RWPE2 (cell line): ENCODE measurements at regions not wholly inside any gene's neighbourhood (a gene's known extent, or its start where the extent isn't known, plus 50 kb on each side); places are given as distances from the start of the nearest gene placed in this dataset.

Experiments
- ATAC-seq: fragments of 200-7000 bp; cut with Tn5 transposase; 3 replicates; pipeline ENCODE4 v1.9.1; 2021; ENCODE audit warnings: low read depth
- DNase-seq: peaks from one replicate; pipeline ENCODE4 v3.0.0-alpha.2; 2020; ENCODE audit warnings: low spot score
- H3K27ac ChIP-seq: fragments of 450-650 bp; 2 replicates; pipeline ENCODE4 v1.5.1; 2017; ENCODE audit warnings: mild to moderate bottlenecking; ENCODE audit not compliant: poor library complexity, severe bottlenecking
- H3K27me3 ChIP-seq: fragments of 250-450 bp; sonication (Bioruptor Pico); 2 replicates; pipeline ENCODE4 v1.5.1; 2021; ENCODE audit warnings: mild to moderate bottlenecking, moderate library complexity; ENCODE audit not compliant: insufficient read depth, poor library complexity, severe bottlenecking
- H3K36me3 ChIP-seq: fragments of 250-450 bp; sonication (Bioruptor Pico); 2 replicates; pipeline ENCODE4 v1.5.1; 2020; ENCODE audit warnings: low read depth, mild to moderate bottlenecking, moderate library complexity
- H3K4me1 ChIP-seq: fragments of 250-450 bp; sonication (Bioruptor Pico); 2 replicates; pipeline ENCODE4 v1.5.1; 2021; ENCODE audit warnings: mild to moderate bottlenecking, moderate library complexity; ENCODE audit not compliant: insufficient read depth, poor library complexity, severe bottlenecking
- H3K4me3 ChIP-seq: fragments of 250-450 bp; sonication (Bioruptor Pico); 2 replicates; pipeline ENCODE4 v1.5.1; 2021; ENCODE audit warnings: mild to moderate bottlenecking, moderate library complexity; ENCODE audit not compliant: severe bottlenecking
- H3K9me3 ChIP-seq: fragments of 250-450 bp; sonication (Bioruptor Pico); 2 replicates; pipeline ENCODE4 v1.5.1; 2021; ENCODE audit warnings: mild to moderate bottlenecking, moderate library complexity; ENCODE audit not compliant: severe bottlenecking
- CTCF ChIP-seq: fragments of 450-650 bp; IDR thresholded peaks from one replicate; pipeline ENCODE4 v1.5.1; 2017; ENCODE audit warnings: mild to moderate bottlenecking, moderate library complexity; ENCODE audit not compliant: poor library complexity, severe bottlenecking

DNA sequence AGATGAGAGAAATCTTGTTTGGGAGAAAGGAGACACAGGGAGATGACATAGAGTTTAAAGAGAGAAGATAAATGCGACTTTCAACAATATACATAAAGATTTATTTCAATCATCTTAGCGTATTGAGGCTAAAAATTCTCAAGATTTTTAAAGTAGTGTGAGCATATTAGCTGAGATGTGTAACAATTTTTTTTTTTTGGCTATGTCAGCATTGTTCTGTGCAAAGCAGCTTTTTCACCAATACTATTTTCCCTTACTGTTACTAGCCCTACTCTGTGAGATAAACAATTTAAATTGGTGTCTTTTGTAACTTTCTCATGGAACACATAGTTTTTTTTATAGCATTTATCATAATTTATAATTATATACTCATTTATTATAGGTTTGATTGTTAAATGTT is 185.2 kb upstream of the ZNF385D start:
- no peak for DNase-seq
- no peak for ATAC-seq
- H3K27ac ChIP-seq = no peak overlapping the region
- no peaks in the 10 kb centered on the region for H3K36me3 ChIP-seq
- H3K4me1 ChIP-seq = no peaks in the 10 kb centered on the region
- H3K9me3 ChIP-seq = peaks cover 2% of the 10 kb centered on the region
- no peaks in the 10 kb centered on the region for H3K27me3 ChIP-seq
- TF ChIP-seq CTCF = no peak
- H3K4me3 ChIP-seq = no peak overlapping the region

DNA sequence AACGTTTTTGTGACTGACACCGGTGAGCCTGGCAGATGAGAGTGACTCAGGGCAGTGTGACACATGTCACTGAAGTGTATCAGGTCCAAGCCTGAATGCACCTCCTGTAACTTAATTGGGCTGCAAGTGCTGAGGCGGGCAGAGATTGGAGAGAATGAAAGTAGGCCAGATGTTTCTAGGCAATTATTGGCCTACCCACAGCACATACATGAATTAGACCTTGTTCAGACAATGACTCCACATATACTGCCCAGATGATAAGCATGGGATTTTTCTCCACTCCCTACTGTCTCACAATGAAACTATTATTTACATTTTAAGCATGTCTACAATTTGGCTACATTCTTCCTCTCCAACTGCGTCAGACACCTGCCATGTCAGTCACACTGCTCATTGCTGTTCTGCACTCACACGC is 187.3 kb upstream of the ZNF385D start:
- no peak for TF ChIP-seq CTCF
- Histone ChIP-seq H3K27ac (no peak overlapping the region), H3K9me3 (peaks cover 2% of the 10 kb centered on the region), H3K4me3 (no peak overlapping the region), H3K27me3 (no peaks in the 10 kb centered on the region), H3K36me3 (no peaks in the 10 kb centered on the region), H3K4me1 (no peaks in the 10 kb centered on the region)
- DNase-seq (no peak), ATAC-seq (no peak)

DNA sequence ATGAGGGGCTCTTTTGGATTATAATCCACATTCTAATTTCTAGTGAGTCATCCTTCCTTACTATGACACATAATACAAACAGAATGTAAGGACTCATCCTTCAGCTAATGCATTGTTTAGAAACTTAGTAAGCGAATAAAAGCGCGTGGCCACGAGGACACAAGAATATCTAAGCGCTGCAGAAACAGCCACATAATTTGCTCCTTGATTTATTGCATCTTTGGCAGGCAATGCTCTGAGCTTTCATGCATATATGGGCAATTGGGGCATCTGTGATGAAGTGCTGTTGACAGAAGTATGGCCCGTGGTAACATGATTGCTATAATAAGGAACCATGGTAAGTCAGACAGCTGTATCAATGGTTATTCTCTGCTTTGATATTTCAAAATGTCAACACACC is 191.3 kb upstream of the ZNF385D start:
- H3K27ac ChIP-seq = no peak overlapping the region
- H3K9me3 ChIP-seq = peaks cover 2% of the 10 kb centered on the region
- peak; percentile 90 for ATAC-seq
- no peak for TF ChIP-seq CTCF
- no peak overlapping the region for H3K4me3 ChIP-seq
- H3K4me1 ChIP-seq = no peaks in the 10 kb centered on the region
- no peaks in the 10 kb centered on the region for H3K27me3 ChIP-seq
- no peaks in the 10 kb centered on the region for H3K36me3 ChIP-seq
- no peak for DNase-seq

DNA sequence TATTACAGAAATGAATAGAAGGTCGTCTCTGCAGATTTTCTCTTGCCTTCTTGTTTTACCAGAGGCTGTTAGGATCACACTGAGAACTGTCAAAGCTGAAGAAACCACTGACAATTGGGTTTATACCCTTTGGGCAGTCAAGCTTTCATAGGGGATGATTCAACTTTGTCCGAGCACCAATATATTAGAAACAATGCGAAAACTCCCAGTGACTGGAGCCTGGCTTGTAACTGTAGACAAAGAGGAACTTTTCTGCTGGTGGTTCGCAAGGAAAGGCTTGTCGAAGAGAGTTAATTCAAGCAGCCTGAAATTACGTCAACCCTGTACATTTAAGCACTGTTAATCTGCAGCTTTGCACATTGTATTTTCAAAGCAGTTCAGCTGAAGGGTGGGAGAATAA is 193.2 kb upstream of the ZNF385D start:
- peaks cover 4% of the 10 kb centered on the region for H3K9me3 ChIP-seq
- no peak for ATAC-seq
- H3K36me3 ChIP-seq = no peaks in the 10 kb centered on the region
- H3K27me3 ChIP-seq = no peaks in the 10 kb centered on the region
- no peaks in the 10 kb centered on the region for H3K4me1 ChIP-seq
- no peak overlapping the region for H3K4me3 ChIP-seq
- no peak overlapping the region for H3K27ac ChIP-seq
- DNase-seq = no peak
- TF ChIP-seq CTCF = no peak

- no peaks in the 10 kb centered on the region for H3K27me3 ChIP-seq
- peaks cover 11% of the 10 kb centered on the region for H3K4me1 ChIP-seq
- ATAC-seq (no peak), DNase-seq (no peak)
- no peaks in the 10 kb centered on the region for H3K36me3 ChIP-seq
- H3K9me3 ChIP-seq = peaks cover 2% of the 10 kb centered on the region
- H3K4me3 ChIP-seq = no peak overlapping the region
- no peak for TF ChIP-seq CTCF
- H3K27ac ChIP-seq = no peak overlapping the region
Measured at GRCh38 chr3:21952856-21953255, 201.8 kb upstream of the ZNF385D start.
